Pancreas (tissue), 10 donors: ENCODE measurements at regions not wholly inside any gene's neighbourhood (a gene's known extent, or its start where the extent isn't known, plus 50 kb on each side); places are given as distances from the start of the nearest gene placed in this dataset.

Experiments used
- ATAC-seq, 4 donors: fragments of 200-7000 bp; cut with Tn5 transposase; one replicate each; pipeline versions ENCODE4 v1.8.0 to v1.9.1; 2020; ENCODE audit warnings: mild to moderate bottlenecking in 4 of 4, moderate library complexity in 4 of 4
- DNase-seq, 6 donors: peaks; one replicate each; pipeline ENCODE4 v3.0.0-alpha.2; 2020
- FAIRE-seq: peaks from 2 replicates; lab custom pipeline; 2012; peaks lifted over from hg19 to GRCh38; lab: Jason Lieb, UNC
- H3K27ac ChIP-seq, 4 donors: fragments of 200-600 bp; sonication (generic); 1 replicate in 3 of 4; 2 replicates in 1 of 4; pipeline versions ENCODE4 v1.5.0 to v1.8.0; 2020
- H3K27me3 ChIP-seq, 4 donors: fragments of 200-600 bp; one replicate each; pipeline ENCODE4 v1.8.0; 2021
- H3K36me3 ChIP-seq, 3 donors: fragments of 200-600 bp; sonication (generic) in 1 of 3; one replicate each; pipeline versions ENCODE4 v1.5.0 to v1.8.0; 2020 to 2021
- H3K4me1 ChIP-seq, 3 donors: fragments of 200-600 bp; one replicate each; pipeline ENCODE4 v1.8.0; 2021
- H3K4me3 ChIP-seq, 4 donors: fragments of 200-600 bp; sonication (generic) in 2 of 4; one replicate each; pipeline versions ENCODE4 v1.5.0 to v1.8.0; 2020 to 2021
- H3K9me3 ChIP-seq, 4 donors: fragments of 200-600 bp; one replicate each; pipeline ENCODE4 v1.8.0; 2021
- WGBS, 2 donors: extraction: QIAGEN DNeasy Blood & Tissue Kit; methylation state at CpG; one replicate each; pipeline ENCODE4 v1.1.7; 2013; 5-methylcytosine and 5-hydroxymethylcytosine counted together
- intact Hi-C, 3 donors: fragments of 100-400 bp; cut with DNase I; formaldehyde crosslinking; loops; one replicate each; pipeline versions ENCODE4 v1.11.1 to v1.14.2; 2022
- TF ChIP-seq, protein P1 (sequence below), 4 donors: fragments of 200-600 bp; sonication (generic) in 3 of 4; IDR thresholded peaks; one replicate each; pipeline versions ENCODE4 v1.5.0 to v1.8.0; 2021; ENCODE audit warnings: antibody characterized with exemption in 4 of 4
- donor health status: healthy with polysubstance abuse.
- donor health status: DM: no; HTN: no; CAD: no; lungs with moderate emphysema.
- donor health status: DM: no; HTN: no; CAD: no.
- donor health status: control.
- donor health status: control.
- donor health status: Bipolar disorder and iron deficiency.
- donor health status: DM: yes; HTN: yes; CAD: no.
- donor health status: DM: no; HTN: no; CAD: no.
- donor health status: DM: no; HTN: no; CAD: no.
- donor health status: DM: yes; HTN: yes; CAD: no.

DNA sequence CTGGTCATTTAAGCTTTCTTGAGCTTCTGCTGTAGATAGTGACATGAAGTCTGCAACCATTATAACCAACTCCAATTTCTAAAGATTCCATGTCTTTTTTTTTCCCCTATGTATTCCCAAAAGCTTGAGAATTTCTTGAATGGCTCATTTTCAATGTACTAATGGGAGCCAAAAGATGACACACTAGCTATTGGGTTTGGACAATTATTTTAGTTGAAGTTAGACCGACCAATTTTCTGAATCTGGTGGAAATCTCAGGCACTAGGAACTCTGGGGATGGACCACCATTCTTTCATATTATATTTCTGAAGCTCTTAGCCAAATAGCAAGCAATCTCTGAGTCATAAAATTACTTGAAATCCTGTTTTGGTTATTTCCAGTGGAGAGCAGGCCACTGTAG lies 617.4 kb upstream of the ADAMTS5 start:
- ATAC-seq (no peak), DNase-seq (no peak), FAIRE-seq (no peak)
- 76 to 97% methylated on average over 1 of the region's 1 CpG for WGBS, 2 donors
- TF ChIP-seq, protein P1, sequence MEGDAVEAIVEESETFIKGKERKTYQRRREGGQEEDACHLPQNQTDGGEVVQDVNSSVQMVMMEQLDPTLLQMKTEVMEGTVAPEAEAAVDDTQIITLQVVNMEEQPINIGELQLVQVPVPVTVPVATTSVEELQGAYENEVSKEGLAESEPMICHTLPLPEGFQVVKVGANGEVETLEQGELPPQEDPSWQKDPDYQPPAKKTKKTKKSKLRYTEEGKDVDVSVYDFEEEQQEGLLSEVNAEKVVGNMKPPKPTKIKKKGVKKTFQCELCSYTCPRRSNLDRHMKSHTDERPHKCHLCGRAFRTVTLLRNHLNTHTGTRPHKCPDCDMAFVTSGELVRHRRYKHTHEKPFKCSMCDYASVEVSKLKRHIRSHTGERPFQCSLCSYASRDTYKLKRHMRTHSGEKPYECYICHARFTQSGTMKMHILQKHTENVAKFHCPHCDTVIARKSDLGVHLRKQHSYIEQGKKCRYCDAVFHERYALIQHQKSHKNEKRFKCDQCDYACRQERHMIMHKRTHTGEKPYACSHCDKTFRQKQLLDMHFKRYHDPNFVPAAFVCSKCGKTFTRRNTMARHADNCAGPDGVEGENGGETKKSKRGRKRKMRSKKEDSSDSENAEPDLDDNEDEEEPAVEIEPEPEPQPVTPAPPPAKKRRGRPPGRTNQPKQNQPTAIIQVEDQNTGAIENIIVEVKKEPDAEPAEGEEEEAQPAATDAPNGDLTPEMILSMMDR (IDR thresholded peaks at IDR 0.05), result no peak
- no peak overlapping the region for H3K27ac ChIP-seq
- intact Hi-C loops, result no loop called here
- H3K36me3 ChIP-seq, result no peaks in the 10 kb centered on the region
- no peaks in the 10 kb centered on the region for H3K27me3 ChIP-seq
- no peak overlapping the region for H3K4me3 ChIP-seq
- no peaks in the 10 kb centered on the region for H3K9me3 ChIP-seq
- H3K4me1 ChIP-seq, result no peaks in the 10 kb centered on the region

DNA sequence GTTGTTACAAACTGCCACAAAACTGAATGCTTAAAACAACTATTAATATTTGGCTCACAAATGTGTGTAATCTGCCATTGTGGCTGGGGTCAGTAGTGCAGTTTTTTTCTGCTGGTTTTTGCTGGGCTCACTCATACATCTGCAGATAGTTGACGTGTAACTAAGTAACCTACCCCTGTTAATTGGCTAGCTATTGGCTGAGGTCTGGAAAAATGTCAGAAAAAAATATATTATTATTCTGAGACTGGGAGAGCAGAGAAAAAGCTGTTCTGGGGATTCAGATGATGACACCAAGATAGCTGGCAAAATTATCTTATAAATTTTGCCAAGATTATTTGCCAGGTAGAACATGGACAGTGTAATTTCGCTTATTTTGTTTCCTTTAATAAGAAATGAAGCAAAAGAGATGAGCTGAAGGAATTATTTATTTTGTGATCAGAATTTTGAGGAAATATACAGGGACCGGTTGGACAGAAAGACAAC lies 616.1 kb upstream of the ADAMTS5 start:
- ATAC-seq (no peak), FAIRE-seq (no peak), DNase-seq (no peak)
- Histone ChIP-seq H3K9me3 (no peaks in the 10 kb centered on the region), H3K4me3 (no peak overlapping the region), H3K36me3 (no peaks in the 10 kb centered on the region), H3K27ac (no peak overlapping the region), H3K27me3 (no peaks in the 10 kb centered on the region), H3K4me1 (no peaks in the 10 kb centered on the region)
- intact Hi-C loops, result no loop called here
- TF ChIP-seq, protein P1 (IDR thresholded peaks at IDR 0.05), result no peak
- 75 to 82% methylated on average over 3 of the region's 3 CpGs for WGBS, 2 donors

DNA sequence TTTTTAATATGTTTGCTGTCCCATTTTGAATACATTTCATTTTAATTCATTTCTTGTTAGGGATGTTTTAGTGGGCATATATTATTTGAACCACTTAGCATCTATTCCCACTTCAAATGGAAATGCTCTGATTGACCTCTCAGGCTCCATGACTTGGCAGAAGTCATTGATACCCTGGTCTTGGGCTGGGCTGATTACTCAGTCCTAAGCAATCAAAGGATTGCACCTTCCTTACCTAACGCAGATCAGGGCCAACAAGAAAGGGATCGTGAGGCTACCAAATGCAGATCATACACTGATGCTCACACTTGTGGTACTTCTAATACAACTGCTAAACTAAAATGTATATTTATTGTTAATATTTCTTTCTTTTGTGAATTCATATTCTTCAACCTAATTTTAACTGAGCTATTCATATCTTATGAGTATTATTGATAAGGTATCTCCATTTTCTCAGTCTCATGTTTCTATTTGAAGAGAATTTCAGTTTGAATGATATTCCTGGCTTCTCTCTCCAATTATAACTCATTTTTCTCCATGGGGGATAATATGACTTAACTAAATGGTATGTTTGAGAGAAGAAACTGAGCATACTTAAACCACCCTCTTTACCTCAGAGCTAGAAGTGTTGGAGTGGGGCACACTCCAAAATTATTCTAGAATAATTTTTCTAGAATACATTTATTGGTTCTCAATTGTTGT lies 615.5 kb upstream of the ADAMTS5 start:
- no peaks in the 10 kb centered on the region for H3K36me3 ChIP-seq
- H3K9me3 ChIP-seq, result no peaks in the 10 kb centered on the region
- intact Hi-C loops, result no loop called here
- ATAC-seq (no peak), DNase-seq (no peak), FAIRE-seq (no peak)
- WGBS, 2 donors, result 89 to 90% methylated on average over 2 of the region's 2 CpGs
- H3K27me3 ChIP-seq, result no peaks in the 10 kb centered on the region
- H3K4me1 ChIP-seq, result no peaks in the 10 kb centered on the region
- no peak overlapping the region for H3K27ac ChIP-seq
- TF ChIP-seq, protein P1 (IDR thresholded peaks at IDR 0.05), result no peak
- H3K4me3 ChIP-seq, result no peak overlapping the region

DNA sequence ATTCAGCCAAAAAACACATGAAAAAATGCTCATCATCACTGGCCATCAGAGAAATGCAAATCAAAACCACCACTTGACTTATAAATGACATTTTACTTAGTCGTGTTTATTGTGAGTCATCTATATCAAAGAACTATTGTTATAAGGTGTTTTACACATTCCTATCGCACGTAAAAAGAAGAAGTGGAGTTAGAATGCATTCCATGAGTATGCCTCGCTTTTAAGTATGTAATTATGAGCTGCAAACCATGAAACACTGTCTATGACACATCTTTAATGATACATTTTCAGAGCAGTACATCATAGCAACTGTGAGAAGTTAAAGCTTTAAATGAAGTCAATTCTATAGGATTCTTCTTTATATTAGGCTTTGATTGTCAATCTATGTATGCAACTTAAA lies 614.3 kb upstream of the ADAMTS5 start:
- ATAC-seq, result no peak
- no peak for DNase-seq
- FAIRE-seq, result no peak
- TF ChIP-seq, protein P1 (IDR thresholded peaks at IDR 0.05), result no peak
- Histone ChIP-seq H3K27ac (no peak overlapping the region), H3K36me3 (no peaks in the 10 kb centered on the region), H3K27me3 (no peaks in the 10 kb centered on the region), H3K4me3 (no peak overlapping the region), H3K4me1 (no peaks in the 10 kb centered on the region), H3K9me3 (no peaks in the 10 kb centered on the region)
- 80 to 88% methylated on average over 4 of the region's 4 CpGs for WGBS, 2 donors
- intact Hi-C loops, result no loop called here

DNA sequence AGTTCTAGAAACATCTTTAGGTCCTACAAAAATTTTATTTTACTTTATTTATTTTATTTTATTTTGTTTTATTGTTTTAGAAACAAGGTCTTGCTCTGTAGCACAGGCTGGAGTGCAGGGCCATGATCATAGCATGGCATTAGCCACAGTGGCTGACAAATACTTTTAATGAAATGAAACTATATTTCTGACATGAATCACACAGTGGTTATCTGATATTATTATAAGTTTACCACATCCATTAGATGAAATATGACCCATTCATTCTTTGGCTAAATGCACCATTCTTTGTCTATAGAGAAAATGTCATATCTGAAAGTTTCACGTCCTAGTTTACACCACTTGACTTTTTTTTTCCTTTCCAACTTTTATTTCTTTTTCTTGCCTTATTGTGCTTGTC lies 613.4 kb upstream of the ADAMTS5 start:
- WGBS, 2 donors, result 86 to 91% methylated on average over 1 of the region's 1 CpG
- H3K27me3 ChIP-seq, result no peaks in the 10 kb centered on the region
- intact Hi-C loops, result no loop called here
- no peaks in the 10 kb centered on the region for H3K9me3 ChIP-seq
- H3K36me3 ChIP-seq, result no peaks in the 10 kb centered on the region
- FAIRE-seq (no peak), ATAC-seq (no peak), DNase-seq (no peak)
- H3K27ac ChIP-seq, result no peak overlapping the region
- H3K4me3 ChIP-seq, result no peak overlapping the region
- no peaks in the 10 kb centered on the region for H3K4me1 ChIP-seq
- TF ChIP-seq, protein P1 (IDR thresholded peaks at IDR 0.05), result no peak
